ENCODE measurements at regions not wholly inside any gene's neighbourhood (a gene's known extent, or its start where the extent isn't known, plus 50 kb on each side); places are given as distances from the start of the nearest gene placed in this dataset.

DNA sequence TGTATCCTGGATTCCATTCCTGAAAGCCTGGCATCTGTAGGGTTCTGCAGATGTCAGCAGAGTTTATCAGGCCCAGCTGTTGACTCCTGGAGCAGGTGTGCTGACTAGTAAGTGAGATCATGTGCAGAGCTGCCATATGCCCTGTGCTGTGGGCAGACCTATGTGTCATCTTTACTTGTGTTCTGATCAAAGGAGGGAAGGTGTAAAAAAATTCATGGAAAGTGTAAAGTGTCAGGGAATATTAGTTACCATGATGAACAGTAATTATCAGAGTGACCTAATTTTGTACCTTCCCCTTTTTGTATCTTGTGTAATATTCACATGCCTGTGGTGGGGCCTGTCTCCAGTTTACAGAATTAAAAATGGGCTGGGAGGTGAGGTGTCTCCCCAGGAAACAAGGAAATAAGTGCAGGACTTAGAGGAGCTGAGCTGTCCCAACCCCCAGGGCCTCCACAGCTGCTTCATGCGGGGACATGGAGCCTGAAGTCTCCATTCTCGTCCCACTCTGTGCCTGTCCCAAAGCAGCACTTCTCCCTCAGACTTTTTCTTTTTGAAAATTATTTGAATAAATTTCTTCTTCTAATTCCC is 148.2 kb upstream of the GGTLC1 start:
- ATAC-seq (ENCODE audit: insufficient read depth, low FRiP score) = no peak
- WGBS, 2 donors = 55 to 74% methylated on average over 2 of the region's 2 CpGs
- no peaks in the 10 kb centered on the region for H3K36me3 ChIP-seq (ENCODE audit: control insufficient read depth in 4 of 4, insufficient read depth in 4 of 4, low read length in 4 of 4)
- peaks cover 0 to 9% (median 0%) of the 10 kb centered on the region in 4 donors for H3K9me3 ChIP-seq (ENCODE audit: control insufficient read depth in 4 of 4, insufficient read depth in 3 of 4, low read length in 3 of 4)
- TF ChIP-seq, protein P1, sequence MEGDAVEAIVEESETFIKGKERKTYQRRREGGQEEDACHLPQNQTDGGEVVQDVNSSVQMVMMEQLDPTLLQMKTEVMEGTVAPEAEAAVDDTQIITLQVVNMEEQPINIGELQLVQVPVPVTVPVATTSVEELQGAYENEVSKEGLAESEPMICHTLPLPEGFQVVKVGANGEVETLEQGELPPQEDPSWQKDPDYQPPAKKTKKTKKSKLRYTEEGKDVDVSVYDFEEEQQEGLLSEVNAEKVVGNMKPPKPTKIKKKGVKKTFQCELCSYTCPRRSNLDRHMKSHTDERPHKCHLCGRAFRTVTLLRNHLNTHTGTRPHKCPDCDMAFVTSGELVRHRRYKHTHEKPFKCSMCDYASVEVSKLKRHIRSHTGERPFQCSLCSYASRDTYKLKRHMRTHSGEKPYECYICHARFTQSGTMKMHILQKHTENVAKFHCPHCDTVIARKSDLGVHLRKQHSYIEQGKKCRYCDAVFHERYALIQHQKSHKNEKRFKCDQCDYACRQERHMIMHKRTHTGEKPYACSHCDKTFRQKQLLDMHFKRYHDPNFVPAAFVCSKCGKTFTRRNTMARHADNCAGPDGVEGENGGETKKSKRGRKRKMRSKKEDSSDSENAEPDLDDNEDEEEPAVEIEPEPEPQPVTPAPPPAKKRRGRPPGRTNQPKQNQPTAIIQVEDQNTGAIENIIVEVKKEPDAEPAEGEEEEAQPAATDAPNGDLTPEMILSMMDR (IDR thresholded peaks at IDR 0.05; ENCODE audit: control extremely low read depth, extremely low read depth) = no peak
- no peak overlapping the region for H3K4me3 ChIP-seq
- H3K4me1 ChIP-seq (ENCODE audit: control insufficient read depth in 5 of 5, insufficient read depth in 5 of 5, low read length in 5 of 5) = peaks cover 0 to 4% (median 0%) of the 10 kb centered on the region in 5 donors
- no peak overlapping the region for H3K27ac ChIP-seq (ENCODE audit: low read depth in 1 of 2, low read length in 1 of 2)
- DNase-seq = no peak
- H3K27me3 ChIP-seq (ENCODE audit: control insufficient read depth in 3 of 3, insufficient read depth in 3 of 3, low read length in 2 of 3) = no peaks in the 10 kb centered on the region
- no peak overlapping the region for H3K9ac ChIP-seq (ENCODE audit: insufficient read depth in 1 of 2, low read length in 2 of 2)

DNA sequence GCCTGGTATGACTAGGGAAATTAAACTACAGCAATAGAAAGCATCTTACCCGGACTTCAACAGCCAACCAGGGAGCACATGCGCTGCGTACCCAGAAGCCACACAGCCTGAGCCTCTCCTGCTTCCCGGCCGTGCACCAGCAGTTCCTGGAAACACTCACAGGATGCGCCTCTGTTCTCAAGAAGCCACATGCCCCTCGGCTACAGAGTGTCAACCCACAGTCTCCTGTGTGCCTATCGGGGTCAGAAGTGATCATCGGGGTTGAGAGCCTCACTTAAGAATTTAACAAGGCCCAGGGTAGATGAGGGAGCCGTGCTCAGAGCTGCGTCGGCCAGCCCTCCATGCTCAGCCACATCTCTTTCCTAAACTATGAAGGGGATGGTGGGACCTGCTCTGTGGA is 147.2 kb upstream of the GGTLC1 start:
- H3K9me3 ChIP-seq (ENCODE audit: control insufficient read depth in 4 of 4, insufficient read depth in 3 of 4, low read length in 3 of 4) = peaks cover 0 to 1% (median 0%) of the 10 kb centered on the region in 4 donors
- H3K27ac ChIP-seq (ENCODE audit: low read depth in 1 of 2, low read length in 1 of 2) = no peak overlapping the region
- H3K36me3 ChIP-seq (ENCODE audit: control insufficient read depth in 4 of 4, insufficient read depth in 4 of 4, low read length in 4 of 4) = no peaks in the 10 kb centered on the region
- no peak overlapping the region for H3K4me3 ChIP-seq
- DNase-seq = no peak
- H3K9ac ChIP-seq (ENCODE audit: insufficient read depth in 1 of 2, low read length in 2 of 2) = no peak overlapping the region
- peaks cover 0 to 4% (median 0%) of the 10 kb centered on the region in 5 donors for H3K4me1 ChIP-seq (ENCODE audit: control insufficient read depth in 5 of 5, insufficient read depth in 5 of 5, low read length in 5 of 5)
- no peak for ATAC-seq (ENCODE audit: insufficient read depth, low FRiP score)
- no peaks in the 10 kb centered on the region for H3K27me3 ChIP-seq (ENCODE audit: control insufficient read depth in 3 of 3, insufficient read depth in 3 of 3, low read length in 2 of 3)
- WGBS, 2 donors = 84 to 89% methylated on average over 12 of the region's 12 CpGs
- TF ChIP-seq, protein P1 (IDR thresholded peaks at IDR 0.05; ENCODE audit: control extremely low read depth, extremely low read depth) = no peak

DNA sequence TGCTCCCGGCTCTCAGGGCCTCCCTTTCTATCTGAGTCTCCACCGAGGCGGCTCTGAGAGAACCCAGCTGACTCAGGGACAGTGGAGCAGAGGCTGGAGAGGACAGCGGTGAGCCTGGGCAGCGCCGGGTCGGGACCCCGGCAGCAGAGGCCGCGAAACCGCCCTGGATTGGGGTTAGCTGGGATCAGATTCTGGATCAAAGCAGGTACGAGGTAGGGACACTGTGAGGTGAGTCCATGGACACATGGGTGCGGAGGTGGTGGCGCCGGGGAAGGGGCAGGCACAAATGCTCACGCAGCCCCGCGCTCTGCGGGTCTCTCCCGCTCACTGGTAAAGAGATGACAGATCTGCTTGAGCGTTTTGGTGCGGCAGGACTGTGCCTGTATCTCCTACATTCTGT is 146.4 kb upstream of the GGTLC1 start:
- TF ChIP-seq, protein P1 (IDR thresholded peaks at IDR 0.05; ENCODE audit: control extremely low read depth, extremely low read depth) = no peak
- H3K4me1 ChIP-seq (ENCODE audit: control insufficient read depth in 5 of 5, insufficient read depth in 5 of 5, low read length in 5 of 5) = peaks cover 0 to 4% (median 0%) of the 10 kb centered on the region in 5 donors
- H3K27ac ChIP-seq (ENCODE audit: low read depth in 1 of 2, low read length in 1 of 2) = no peak overlapping the region
- H3K9ac ChIP-seq (ENCODE audit: insufficient read depth in 1 of 2, low read length in 2 of 2) = no peak overlapping the region
- H3K4me3 ChIP-seq = no peak overlapping the region
- no peaks in the 10 kb centered on the region for H3K9me3 ChIP-seq (ENCODE audit: control insufficient read depth in 4 of 4, insufficient read depth in 3 of 4, low read length in 3 of 4)
- ATAC-seq (ENCODE audit: insufficient read depth, low FRiP score) = no peak
- 94 to 97% methylated on average over 22 of the region's 22 CpGs for WGBS, 2 donors
- no peaks in the 10 kb centered on the region for H3K27me3 ChIP-seq (ENCODE audit: control insufficient read depth in 3 of 3, insufficient read depth in 3 of 3, low read length in 2 of 3)
- no peaks in the 10 kb centered on the region for H3K36me3 ChIP-seq (ENCODE audit: control insufficient read depth in 4 of 4, insufficient read depth in 4 of 4, low read length in 4 of 4)
- DNase-seq = no peak

DNA sequence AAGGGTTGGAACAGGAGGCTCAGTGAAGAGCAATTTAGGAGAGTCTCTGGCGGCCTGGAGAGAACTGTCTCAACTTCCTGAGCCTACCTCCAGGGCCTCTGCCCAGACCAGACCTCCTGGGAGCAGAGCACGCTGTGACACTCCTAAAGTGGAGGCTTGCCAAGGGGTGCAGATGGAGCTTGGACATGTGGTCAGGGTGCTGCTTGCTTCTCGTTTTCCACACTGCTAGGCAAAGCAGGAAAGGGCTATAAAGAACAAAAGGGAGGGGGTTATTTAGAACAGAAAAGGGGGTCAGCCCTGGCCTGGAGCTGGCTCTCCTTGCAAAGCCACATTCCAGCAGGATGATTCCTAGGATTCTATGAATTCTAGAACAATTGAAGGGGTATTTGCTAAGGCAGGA is 145.7 kb upstream of the GGTLC1 start:
- TF ChIP-seq, protein P1 (IDR thresholded peaks at IDR 0.05; ENCODE audit: control extremely low read depth, extremely low read depth) = no peak
- no peak for ATAC-seq (ENCODE audit: insufficient read depth, low FRiP score)

More for the DNA sequence above, 145.7 kb upstream of the GGTLC1 start:
- Histone ChIP-seq H3K36me3 (ENCODE audit: control insufficient read depth in 4 of 4, insufficient read depth in 4 of 4, low read length in 4 of 4) (no peaks in the 10 kb centered on the region), H3K9me3 (ENCODE audit: control insufficient read depth in 4 of 4, insufficient read depth in 3 of 4, low read length in 3 of 4) (no peaks in the 10 kb centered on the region), H3K4me3 (no peak overlapping the region), H3K9ac (ENCODE audit: insufficient read depth in 1 of 2, low read length in 2 of 2) (no peak overlapping the region), H3K4me1 (ENCODE audit: control insufficient read depth in 5 of 5, insufficient read depth in 5 of 5, low read length in 5 of 5) (peaks cover 0 to 4% (median 0%) of the 10 kb centered on the region in 5 donors), H3K27me3 (ENCODE audit: control insufficient read depth in 3 of 3, insufficient read depth in 3 of 3, low read length in 2 of 3) (no peaks in the 10 kb centered on the region), H3K27ac (ENCODE audit: low read depth in 1 of 2, low read length in 1 of 2) (no peak overlapping the region)
- WGBS, 2 donors = 19 to 38% methylated on average over 3 of the region's 3 CpGs
- DNase-seq = no peak
